ENCODE measurements at regions not wholly inside any gene's neighbourhood (a gene's known extent, or its start where the extent isn't known, plus 50 kb on each side); places are given as distances from the start of the nearest gene placed in this dataset.

GRCh38 chr2:128544321-128545037 lies 225.8 kb upstream of the HS6ST1 start:
- no peak for TF ChIP-seq EP300 (IDR thresholded peaks at IDR 0.05)
- TF ChIP-seq POLR2AphosphoS5 (IDR thresholded peaks at IDR 0.05) = no peak
- TF ChIP-seq CTCF (IDR thresholded peaks at IDR 0.05) = no peak
- TF ChIP-seq POLR2A (IDR thresholded peaks at IDR 0.05) = no peak
- no peak overlapping the region for H3K4me3 ChIP-seq
- H3K36me3 ChIP-seq = no peaks in the 10 kb centered on the region
- ATAC-seq = no peak
- no peaks in the 10 kb centered on the region for H3K9me3 ChIP-seq
- H3K27ac ChIP-seq = no peak overlapping the region
- 80 to 90% methylated on average over 5 to 9 of the region's 16 CpGs for WGBS, 2 donors (ENCODE audit: low coverage in 1 of 2)
- H3K4me1 ChIP-seq = no peaks in the 10 kb centered on the region
- no peaks in the 10 kb centered on the region for H3K27me3 ChIP-seq

GRCh38 chr2:128545085-128545484 lies 226.4 kb upstream of the HS6ST1 start:
- ATAC-seq = no peak
- Histone ChIP-seq H3K27ac (no peak overlapping the region), H3K4me3 (no peak overlapping the region), H3K36me3 (no peaks in the 10 kb centered on the region), H3K9me3 (no peaks in the 10 kb centered on the region), H3K4me1 (no peaks in the 10 kb centered on the region), H3K27me3 (no peaks in the 10 kb centered on the region)
- 93 to 100% methylated on average over 2 to 3 of the region's 5 CpGs for WGBS, 2 donors (ENCODE audit: low coverage in 1 of 2)
- no peak for TF ChIP-seq POLR2A (IDR thresholded peaks at IDR 0.05)
- no peak for TF ChIP-seq EP300 (IDR thresholded peaks at IDR 0.05)
- no peak for TF ChIP-seq POLR2AphosphoS5 (IDR thresholded peaks at IDR 0.05)
- no peak for TF ChIP-seq CTCF (IDR thresholded peaks at IDR 0.05)

- ATAC-seq = no peak
- TF ChIP-seq POLR2AphosphoS5 (IDR thresholded peaks at IDR 0.05) (no peak), POLR2A (IDR thresholded peaks at IDR 0.05) (no peak), CTCF (IDR thresholded peaks at IDR 0.05) (no peak), EP300 (IDR thresholded peaks at IDR 0.05) (no peak)
- no peak overlapping the region for H3K4me3 ChIP-seq
- no peaks in the 10 kb centered on the region for H3K27me3 ChIP-seq
- H3K27ac ChIP-seq = no peak overlapping the region
- H3K4me1 ChIP-seq = no peaks in the 10 kb centered on the region
- H3K36me3 ChIP-seq = no peaks in the 10 kb centered on the region
- WGBS, 2 donors (ENCODE audit: low coverage in 1 of 2) = 79 to 93% methylated on average over 4 to 6 of the region's 7 CpGs
- no peaks in the 10 kb centered on the region for H3K9me3 ChIP-seq
These were observed 227.2 kb upstream of the HS6ST1 start for GRCh38 chr2:128545829-128546228.

- H3K27ac ChIP-seq = no peak overlapping the region
- H3K27me3 ChIP-seq = no peaks in the 10 kb centered on the region
- 0 to 65% methylated on average over 1 to 3 of the region's 3 CpGs for WGBS, 2 donors (ENCODE audit: low coverage in 1 of 2)
- no peak for TF ChIP-seq POLR2A (IDR thresholded peaks at IDR 0.05)
- TF ChIP-seq POLR2AphosphoS5 (IDR thresholded peaks at IDR 0.05) = no peak
- no peak for TF ChIP-seq EP300 (IDR thresholded peaks at IDR 0.05)
- TF ChIP-seq CTCF (IDR thresholded peaks at IDR 0.05) = no peak
- ATAC-seq = no peak
- H3K4me1 ChIP-seq = no peaks in the 10 kb centered on the region
- no peaks in the 10 kb centered on the region for H3K36me3 ChIP-seq
- no peak overlapping the region for H3K4me3 ChIP-seq
- H3K9me3 ChIP-seq = no peaks in the 10 kb centered on the region
These were observed 229.0 kb upstream of the HS6ST1 start for GRCh38 chr2:128547667-128548066.

GRCh38 chr2:128548461-128548891 lies 229.8 kb upstream of the HS6ST1 start:
- no peak for ATAC-seq
- no peaks in the 10 kb centered on the region for H3K4me1 ChIP-seq
- no peaks in the 10 kb centered on the region for H3K9me3 ChIP-seq
- no CpG with 5 or more reads among the region's 9 CpGs for WGBS, 2 donors (ENCODE audit: low coverage in 1 of 2)
- no peak overlapping the region for H3K4me3 ChIP-seq
- H3K27ac ChIP-seq = no peak overlapping the region
- no peaks in the 10 kb centered on the region for H3K36me3 ChIP-seq
- H3K27me3 ChIP-seq = no peaks in the 10 kb centered on the region
- TF ChIP-seq CTCF (IDR thresholded peaks at IDR 0.05) (no peak), POLR2A (IDR thresholded peaks at IDR 0.05) (no peak), EP300 (IDR thresholded peaks at IDR 0.05) (no peak), POLR2AphosphoS5 (IDR thresholded peaks at IDR 0.05) (no peak)

Measured in gastroesophageal sphincter (tissue), 4 donors.